HG03135 (cell line): ENCODE measurements at regions not wholly inside any gene's neighbourhood (a gene's known extent, or its start where the extent isn't known, plus 50 kb on each side); places are given as distances from the start of the nearest gene placed in this dataset.
"Not testable (repeated sequence)": the region's sequence is repeated elsewhere in the genome, so short reads cannot be mapped to it uniquely, and the experiment has no call there.

Experiments used
- ATAC-seq: cut with Tn5 transposase; IDR thresholded peaks from one replicate; pipeline ENCODE4 v1.9.1; 2021; ENCODE audit warnings: mild to moderate bottlenecking, moderate library complexity; ENCODE audit not compliant: unreplicated experiment

- peak; percentile 87 for ATAC-seq
Observed at GRCh38 chr3:18237251-18238005, 187.7 kb downstream of the SATB1 start.

GRCh38 chr3:18236726-18237125, 188.4 kb downstream of the SATB1 start:
- no peak for ATAC-seq

DNA sequence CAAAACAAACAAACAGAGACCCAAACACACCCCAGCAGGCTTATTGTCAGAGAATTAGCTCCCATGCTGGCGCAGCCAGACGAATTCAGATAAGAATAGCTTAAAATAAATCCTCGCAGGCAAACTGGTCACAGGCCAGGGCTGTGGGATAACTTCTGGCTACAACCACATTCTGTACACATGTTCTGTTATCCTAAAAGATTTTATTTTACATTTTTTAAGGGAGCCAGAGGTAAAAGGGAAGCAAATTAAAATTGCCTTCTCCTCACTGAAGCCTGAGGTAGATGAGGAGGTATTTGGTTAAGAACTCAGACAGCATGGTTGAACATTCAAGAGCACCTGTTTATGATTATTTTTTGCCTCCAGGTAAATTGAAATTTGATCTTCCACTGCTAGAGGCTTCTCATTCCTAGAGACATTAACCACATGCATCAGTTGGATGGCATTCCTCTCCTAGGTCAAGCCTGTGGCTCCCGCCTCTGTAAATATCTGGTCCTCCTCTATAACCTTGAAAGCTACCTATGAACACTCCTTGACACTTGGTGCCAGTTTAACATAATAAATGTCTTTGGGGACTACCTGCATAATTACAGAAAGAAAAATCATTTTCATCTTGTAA, 190.3 kb downstream of the SATB1 start:
- ATAC-seq = no peak

- no peak for ATAC-seq
Observed at GRCh38 chr3:18233987-18234716, 191.0 kb downstream of the SATB1 start.

- no peak for ATAC-seq
Observed at GRCh38 chr3:18232317-18232716, 192.8 kb downstream of the SATB1 start.

GRCh38 chr3:18228060-18228459, 197.1 kb downstream of the SATB1 start:
- no peak for ATAC-seq

GRCh38 chr3:18225709-18226108, 199.4 kb downstream of the SATB1 start:
- ATAC-seq = no peak

- no peak for ATAC-seq
Observed at GRCh38 chr3:18224426-18224825, 200.7 kb downstream of the SATB1 start.

DNA sequence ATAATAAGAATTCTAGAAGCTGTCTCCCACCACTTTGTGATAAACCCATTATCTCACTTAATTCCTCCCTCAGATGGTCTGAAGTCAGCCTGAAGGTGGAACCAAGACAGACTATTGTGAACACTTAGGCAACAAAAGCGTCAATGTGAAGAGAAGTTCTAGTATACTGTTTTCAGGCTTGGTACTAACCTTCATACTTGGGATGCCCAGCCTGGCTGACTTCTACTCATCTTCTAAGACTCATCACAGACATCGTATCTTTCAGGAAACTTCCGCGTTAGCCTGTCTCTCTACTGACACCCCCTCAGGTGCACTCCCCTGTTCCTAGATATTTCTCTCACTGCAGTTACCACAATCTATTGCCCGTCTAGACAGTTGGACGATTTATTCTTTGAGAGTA, 201.2 kb downstream of the SATB1 start:
- peak; percentile 39 for ATAC-seq

DNA sequence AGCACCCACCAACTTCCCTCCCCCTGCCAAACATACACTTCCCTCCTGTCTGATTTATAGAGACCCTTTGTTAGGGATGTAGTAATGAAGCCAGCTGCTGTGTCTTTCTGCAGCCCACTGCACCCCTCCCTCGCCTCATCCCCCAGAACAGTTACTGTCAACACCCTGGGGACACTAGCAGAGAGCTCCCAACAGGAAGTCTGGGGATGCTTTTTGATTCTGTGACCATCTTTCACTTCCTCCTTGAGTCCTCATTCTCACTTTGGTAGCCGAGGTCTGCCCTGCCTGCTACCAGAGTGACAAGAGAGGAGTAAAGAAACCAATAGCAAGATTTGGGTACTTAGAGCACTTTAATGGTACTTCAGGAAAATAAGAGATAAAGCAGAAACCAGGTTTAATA, 201.6 kb downstream of the SATB1 start:
- peak; percentile 98 for ATAC-seq

DNA sequence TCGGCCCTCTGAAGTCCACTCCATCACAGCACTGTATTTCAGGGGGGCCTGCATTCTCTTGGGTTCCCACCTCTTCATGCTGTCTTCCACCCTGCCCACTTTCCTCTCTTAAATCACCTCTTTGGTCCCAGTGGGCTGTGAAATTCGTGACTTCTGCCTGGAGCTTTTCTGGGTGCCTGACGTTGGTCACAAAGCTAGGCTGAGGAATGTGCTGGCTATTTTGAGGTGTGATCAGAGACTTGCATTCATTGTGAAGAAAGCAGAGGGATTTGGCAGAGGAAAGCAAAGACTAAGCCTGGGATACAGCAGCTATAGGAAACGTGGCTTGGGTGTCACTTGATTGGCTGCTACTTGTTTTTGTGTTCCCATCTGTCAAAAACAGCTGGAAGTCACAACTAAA, 202.5 kb downstream of the SATB1 start:
- ATAC-seq = no peak

DNA sequence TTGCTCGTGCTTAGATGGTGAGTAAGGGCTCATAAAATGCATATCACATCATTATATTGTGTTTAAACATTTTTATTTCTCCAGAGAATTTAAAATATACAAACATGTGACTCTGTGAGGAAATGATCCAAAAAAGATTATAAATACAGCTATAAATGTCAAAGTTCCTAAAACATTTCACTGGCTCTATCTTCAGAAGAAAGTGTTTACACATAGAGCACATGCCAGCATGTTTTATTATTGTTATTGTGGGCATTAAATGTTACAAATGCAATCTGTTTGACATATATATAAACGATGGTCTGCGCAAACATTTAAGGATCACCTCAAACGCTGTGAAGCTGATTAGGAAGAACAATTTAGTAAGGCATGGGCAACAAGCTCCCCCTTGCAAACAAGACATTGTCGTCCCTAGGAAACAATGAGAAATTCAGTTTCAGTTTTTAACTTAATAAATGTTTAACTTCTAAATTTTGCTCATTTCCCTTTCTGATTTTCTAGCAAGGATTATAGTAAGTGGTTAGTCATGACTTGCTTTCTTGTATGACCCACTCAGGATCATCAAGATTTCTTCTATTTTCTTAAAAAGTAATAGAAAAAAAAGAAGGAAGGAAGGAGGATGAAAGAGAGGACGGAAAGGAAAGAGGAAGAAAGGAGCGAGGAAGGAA, 207.5 kb downstream of the SATB1 start:
- ATAC-seq = peak; percentile 57

DNA sequence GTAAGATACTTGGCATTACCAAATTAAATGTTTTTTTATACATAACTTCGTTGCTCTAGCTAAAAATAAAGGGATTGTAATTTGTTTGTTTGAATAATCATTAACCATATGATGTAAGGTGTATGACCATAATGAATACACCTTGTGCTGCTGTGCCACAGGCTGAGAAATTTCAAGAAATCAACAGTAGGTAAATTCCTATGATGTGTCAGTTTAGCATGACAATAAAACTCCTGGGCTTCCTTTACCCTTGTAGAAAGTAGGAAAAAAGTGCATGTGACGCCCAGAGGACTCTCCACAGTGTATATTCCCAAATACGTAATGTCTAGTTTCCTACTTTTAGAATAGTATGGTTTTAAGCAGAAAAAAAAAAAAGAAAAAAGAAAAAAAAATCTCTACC, 208.1 kb downstream of the SATB1 start:
- ATAC-seq = no peak

DNA sequence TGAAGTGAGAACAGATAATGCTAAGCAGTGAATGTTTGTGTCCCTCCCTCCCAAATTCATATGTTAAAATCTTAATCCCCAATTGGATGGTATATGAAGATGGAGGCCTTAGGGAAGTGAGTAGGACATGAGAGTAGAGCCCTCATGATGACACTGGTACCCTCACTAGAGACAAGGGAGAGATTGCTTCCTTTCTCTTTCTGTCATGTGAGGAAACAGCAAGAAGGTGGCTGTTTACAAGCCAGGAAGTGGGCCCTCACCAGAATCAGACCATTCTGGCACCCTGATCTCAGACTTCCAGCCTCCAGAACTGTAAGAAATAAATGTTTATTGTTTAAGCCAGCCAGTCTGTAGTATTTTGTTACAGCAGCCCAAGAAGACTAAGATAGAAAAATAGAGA, 209.5 kb downstream of the SATB1 start:
- no peak for ATAC-seq

DNA sequence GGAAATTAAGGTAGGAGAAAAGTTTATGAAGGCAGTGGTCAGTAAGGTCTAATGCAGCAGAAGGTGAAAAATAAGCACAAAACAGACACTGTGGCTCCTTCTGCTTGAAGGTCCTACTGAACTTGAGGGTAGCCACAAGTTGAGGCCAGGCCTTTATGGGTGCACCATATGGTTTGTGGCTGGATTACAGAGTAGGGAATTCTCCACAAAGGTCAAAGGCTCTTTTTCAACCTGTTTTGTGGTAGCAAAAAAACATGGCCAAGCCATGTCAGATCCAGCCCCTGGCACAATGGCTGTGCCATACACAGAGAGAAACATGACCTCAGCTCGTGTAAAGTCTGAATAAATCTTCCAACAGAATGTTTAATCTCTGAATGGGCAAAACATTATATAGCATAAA, 214.0 kb downstream of the SATB1 start:
- ATAC-seq = no peak

- no peak for ATAC-seq
Observed at GRCh38 chr3:18208856-18209255, 216.3 kb downstream of the SATB1 start.

DNA sequence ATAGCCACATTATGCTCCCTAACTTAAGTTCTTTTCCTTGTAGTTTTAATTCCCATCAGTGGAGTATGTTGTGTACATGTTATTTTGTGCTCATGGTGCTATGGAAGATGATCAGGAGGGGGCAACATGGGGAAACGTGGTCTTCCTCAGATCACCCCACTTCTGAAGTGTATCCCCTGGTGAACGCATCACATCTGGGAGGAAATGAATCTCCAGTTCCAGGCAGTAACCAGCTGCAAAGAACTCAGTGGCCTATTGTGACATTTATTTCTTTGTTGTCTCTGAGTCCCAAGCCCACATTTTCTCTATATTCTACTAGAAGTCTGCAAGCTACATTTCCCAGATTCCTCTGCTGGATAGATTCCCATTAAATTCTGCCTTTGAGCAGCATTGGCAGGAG, 217.0 kb downstream of the SATB1 start:
- no peak for ATAC-seq

DNA sequence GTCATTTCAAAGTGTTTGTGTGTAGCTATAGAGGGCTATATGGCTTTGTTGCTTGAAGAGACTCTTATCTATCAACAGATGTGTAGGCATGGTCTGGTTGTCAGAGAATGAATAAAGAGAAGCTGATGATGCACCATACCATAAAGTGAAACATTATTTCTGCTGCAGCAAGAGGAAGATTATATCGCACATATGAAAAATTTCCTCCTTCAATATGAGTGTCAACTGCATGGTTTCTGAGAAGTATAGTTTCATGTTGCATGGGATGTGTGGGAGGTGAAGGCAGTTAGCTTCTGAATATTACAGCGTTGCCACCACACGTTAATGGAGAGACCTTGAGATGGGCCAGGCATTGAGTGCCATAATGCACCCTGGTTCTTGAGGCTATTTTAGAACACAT, 217.9 kb downstream of the SATB1 start:
- ATAC-seq = no peak

DNA sequence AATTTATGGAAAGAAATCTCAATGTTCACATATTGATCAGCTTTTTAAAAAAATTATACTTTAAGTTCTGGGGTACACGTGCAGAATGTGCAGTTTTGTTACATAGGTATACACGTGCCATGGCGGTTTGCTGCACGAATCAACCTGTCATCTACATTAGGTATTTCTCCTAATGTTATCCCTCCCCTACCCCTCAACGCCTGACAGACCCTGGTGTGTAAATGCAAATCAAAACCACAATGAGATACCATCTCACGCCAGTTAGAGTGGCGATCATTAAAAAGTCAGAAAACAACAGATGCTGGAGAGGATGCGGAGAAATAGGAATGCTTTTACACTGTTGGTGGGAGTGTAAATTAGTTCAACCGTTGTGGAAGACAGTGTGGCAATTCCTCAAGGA, 219.4 kb downstream of the SATB1 start:
- ATAC-seq = not testable (repeated sequence)

- ATAC-seq = no peak
Observed at GRCh38 chr3:18201315-18201714, 223.8 kb downstream of the SATB1 start.

- no peak for ATAC-seq
Observed at GRCh38 chr3:18199757-18200156, 225.4 kb downstream of the SATB1 start.

DNA sequence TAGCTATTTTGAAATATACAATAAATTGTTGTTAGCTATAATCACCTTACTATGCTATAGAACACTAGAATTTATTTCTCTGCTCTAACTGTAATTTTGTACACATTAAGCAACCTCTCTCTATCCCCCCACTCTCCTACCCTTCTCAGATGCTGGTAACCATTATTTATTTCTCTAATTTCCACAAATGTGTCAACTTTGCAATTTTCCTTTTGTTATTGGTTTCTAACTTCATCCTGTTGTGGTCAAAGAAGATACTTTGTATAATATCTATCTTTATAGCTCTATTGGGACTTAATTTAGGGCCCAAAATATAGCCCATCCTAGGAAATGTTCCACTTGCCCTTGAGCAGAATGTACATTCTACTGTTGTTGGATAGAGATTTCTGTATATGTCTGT, 229.3 kb downstream of the SATB1 start:
- no peak for ATAC-seq
